ENCODE measurements at regions not wholly inside any gene's neighbourhood (a gene's known extent, or its start where the extent isn't known, plus 50 kb on each side); places are given as distances from the start of the nearest gene placed in this dataset.

- DNase-seq, result no peak
- Mint-ChIP-seq H3K27me3 (ENCODE audit: insufficient read depth) (no peaks in the 10 kb centered on the region), H3K4me3 (no peak overlapping the region), H3K4me1 (ENCODE audit: low read depth) (no peaks in the 10 kb centered on the region), H3K36me3 (ENCODE audit: low read depth) (no peaks in the 10 kb centered on the region), H3K9me3 (peaks cover 13% of the 10 kb centered on the region), H3K27ac (no peak overlapping the region)
- TF ChIP-seq CTCF (IDR thresholded peaks at IDR 0.05), result no peak
Observed at GRCh38 chr5:44641820-44642219, 166.9 kb upstream of the MRPS30 start.

- Mint-ChIP-seq H3K27me3 (ENCODE audit: insufficient read depth) (no peaks in the 10 kb centered on the region), H3K9me3 (peaks cover 13% of the 10 kb centered on the region), H3K4me1 (ENCODE audit: low read depth) (no peaks in the 10 kb centered on the region), H3K4me3 (no peak overlapping the region), H3K27ac (no peak overlapping the region), H3K36me3 (ENCODE audit: low read depth) (no peaks in the 10 kb centered on the region)
- no peak for TF ChIP-seq CTCF (IDR thresholded peaks at IDR 0.05)
- no peak for DNase-seq
Observed at GRCh38 chr5:44640945-44641456, 167.7 kb upstream of the MRPS30 start.

- no peaks in the 10 kb centered on the region for H3K27me3 Mint-ChIP-seq (ENCODE audit: insufficient read depth)
- H3K27ac Mint-ChIP-seq, result no peak overlapping the region
- peaks cover 28% of the 10 kb centered on the region for H3K9me3 Mint-ChIP-seq
- no peaks in the 10 kb centered on the region for H3K36me3 Mint-ChIP-seq (ENCODE audit: low read depth)
- no peak for DNase-seq
- no peak for TF ChIP-seq CTCF (IDR thresholded peaks at IDR 0.05)
- no peak overlapping the region for H3K4me3 Mint-ChIP-seq
- H3K4me1 Mint-ChIP-seq (ENCODE audit: low read depth), result no peaks in the 10 kb centered on the region
Observed at GRCh38 chr5:44637916-44638869, 170.6 kb upstream of the MRPS30 start.

- peaks cover 31% of the 10 kb centered on the region for H3K9me3 Mint-ChIP-seq
- no peaks in the 10 kb centered on the region for H3K36me3 Mint-ChIP-seq (ENCODE audit: low read depth)
- no peak for DNase-seq
- H3K4me3 Mint-ChIP-seq, result no peak overlapping the region
- no peak for TF ChIP-seq CTCF (IDR thresholded peaks at IDR 0.05)
- no peaks in the 10 kb centered on the region for H3K4me1 Mint-ChIP-seq (ENCODE audit: low read depth)
- no peaks in the 10 kb centered on the region; the same call in 1 of the 2 replicates for H3K27me3 Mint-ChIP-seq (ENCODE audit: insufficient read depth)
- no peak overlapping the region for H3K27ac Mint-ChIP-seq
Observed at GRCh38 chr5:44632344-44632743, 176.4 kb upstream of the MRPS30 start.

GRCh38 chr5:44626846-44627245 lies 181.9 kb upstream of the MRPS30 start:
- no peak overlapping the region for H3K4me3 Mint-ChIP-seq
- H3K9me3 Mint-ChIP-seq, result peaks cover 9% of the 10 kb centered on the region

More at GRCh38 chr5:44626846-44627245, 181.9 kb upstream of the MRPS30 start:
- TF ChIP-seq CTCF (IDR thresholded peaks at IDR 0.05), result no peak
- DNase-seq, result no peak
- Mint-ChIP-seq H3K27ac (no peak overlapping the region), H3K36me3 (ENCODE audit: low read depth) (no peaks in the 10 kb centered on the region), H3K4me1 (ENCODE audit: low read depth) (no peaks in the 10 kb centered on the region), H3K27me3 (ENCODE audit: insufficient read depth) (no peaks in the 10 kb centered on the region; the same call in 1 of the 2 replicates)

Measured in HFFc6 (cell line).